CD4-positive, alpha-beta T cell (primary cell): ENCODE measurements at regions not wholly inside any gene's neighbourhood (a gene's known extent, or its start where the extent isn't known, plus 50 kb on each side); places are given as distances from the start of the nearest gene placed in this dataset.

Experiments
- ATAC-seq: fragments of 200-7000 bp; cut with Tn5 transposase; one replicate; pipeline ENCODE4 v1.10.0; 2022; ENCODE audit warnings: mild to moderate bottlenecking; ENCODE audit not compliant: poor library complexity
- CTCF ChIA-PET: fragments of 350-600 bp; sonication (Branson Sonifier 250); formaldehyde crosslinking; loops from one replicate; lab custom pipeline; 2021; ENCODE audit warnings: antibody characterized with exemption, inconsistent platforms; lab: Charles Lee
- POLR2A ChIA-PET: fragments of 350-600 bp; sonication (Branson Sonifier 250); formaldehyde crosslinking; loops from one replicate; lab custom pipeline; 2021; ENCODE audit warnings: antibody characterized with exemption, inconsistent platforms; lab: Charles Lee
- DNase-seq, 14 experiments: peaks; one replicate each; pipeline ENCODE4 v3.0.0-alpha.2; 2013 to 2020; ENCODE audit warnings: mixed read lengths in 2 of 14
- H3K27ac ChIP-seq, 2 donors: one replicate each; pipeline versions ENCODE4 v1.5.1 to v1.7.0; 2013; ENCODE audit warnings: low read length in 2 of 2, low read depth in 1 of 2, mild to moderate bottlenecking in 1 of 2
- H3K27me3 ChIP-seq, 2 experiments: 1 replicate in 1 of 2; 2 replicates in 1 of 2; pipeline versions ENCODE4 v1.6.1 to v1.7.0; 2013; ENCODE audit warnings: low read length in 2 of 2, control low read depth in 1 of 2, mild to moderate bottlenecking in 1 of 2, moderate library complexity in 1 of 2; ENCODE audit not compliant: insufficient read depth in 2 of 2, control insufficient read depth in 1 of 2
- H3K36me3 ChIP-seq: one replicate; pipeline ENCODE4 v1.6.1; 2013; ENCODE audit warnings: low read length, control low read depth; ENCODE audit not compliant: insufficient read depth
- H3K4me1 ChIP-seq: one replicate; pipeline ENCODE4 v1.6.1; 2013; ENCODE audit warnings: low read length, control low read depth; ENCODE audit not compliant: insufficient read depth
- H3K4me3 ChIP-seq: one replicate; pipeline ENCODE4 v1.5.1; 2013; ENCODE audit warnings: mild to moderate bottlenecking, low read length, moderate library complexity
- H3K9me3 ChIP-seq, 2 experiments: 1 replicate in 1 of 2; 2 replicates in 1 of 2; pipeline versions ENCODE4 v1.6.1 to v1.7.0; 2013; ENCODE audit warnings: low read length in 2 of 2, mild to moderate bottlenecking in 2 of 2, control low read depth in 1 of 2, moderate library complexity in 1 of 2; ENCODE audit not compliant: control insufficient read depth in 1 of 2, insufficient read depth in 1 of 2
- H3K27ac Mint-ChIP-seq: one replicate; pipeline ENCODE4 v1.8.0; 2020; ENCODE audit warnings: mixed read lengths
- H3K27me3 Mint-ChIP-seq: one replicate; pipeline ENCODE4 v1.8.0; 2021; ENCODE audit warnings: mixed read lengths
- H3K36me3 Mint-ChIP-seq: one replicate; pipeline ENCODE4 v1.8.0; 2021; ENCODE audit warnings: low read depth, mixed read lengths
- H3K4me1 Mint-ChIP-seq: one replicate; pipeline ENCODE4 v1.8.0; 2021; ENCODE audit warnings: low read depth, mixed read lengths
- H3K4me3 Mint-ChIP-seq: one replicate; pipeline ENCODE4 v1.8.0; 2020; ENCODE audit warnings: mild to moderate bottlenecking, mixed read lengths
- H3K9me3 Mint-ChIP-seq: one replicate; pipeline ENCODE4 v1.8.0; 2020; ENCODE audit warnings: mixed read lengths
- CTCF ChIP-seq: fragments of 200-600 bp; IDR thresholded peaks from one replicate; pipeline ENCODE4 v1.8.0; 2022; ENCODE audit warnings: antibody characterized with exemption, mild to moderate bottlenecking
- intact Hi-C, 2 experiments: fragments of 100-400 bp; cut with DNase I in 1 of 2; cut with micrococcal nuclease in 1 of 2; formaldehyde crosslinking; loops; one replicate each; pipeline versions ENCODE4 v1.15.1 to v1.9.0; 2023 to 2025; cut with DNase I, micrococcal nuclease

- Histone ChIP-seq H3K4me1 (no peaks in the 10 kb centered on the region), H3K9me3 (peaks cover 0 to 20% of the 10 kb centered on the region in 2 experiments), H3K36me3 (no peaks in the 10 kb centered on the region), H3K4me3 (no peak overlapping the region), H3K27me3 (no peaks in the 10 kb centered on the region), H3K27ac (no peak overlapping the region)
- Mint-ChIP-seq H3K36me3 (no peaks in the 10 kb centered on the region), H3K9me3 (no peaks in the 10 kb centered on the region), H3K27ac (no peak overlapping the region), H3K4me3 (no peak overlapping the region), H3K4me1 (no peaks in the 10 kb centered on the region), H3K27me3 (peaks cover 8% of the 10 kb centered on the region)
- intact Hi-C loops, result no loop called here
- TF ChIP-seq CTCF, result no peak
- CTCF ChIA-PET, result interaction anchor here (0.6 kb wide), 1 partner anchor 15 kb away, joined by 3 read pairs; no protein-coding TSS in a partner anchor
- DNase-seq (no peak), ATAC-seq (no peak)
- POLR2A ChIA-PET, result no interaction called here
These were observed 135.8 kb downstream of the TEX36 start for GRCh38 chr10:125547010-125547650.

GRCh38 chr10:125543796-125544195 is 139.2 kb downstream of the TEX36 start:
- no peaks in the 10 kb centered on the region for H3K27me3 ChIP-seq
- no peaks in the 10 kb centered on the region for H3K4me1 ChIP-seq
- ChIA-PET POLR2A (no interaction called here), CTCF (no interaction called here)
- H3K36me3 ChIP-seq, result no peaks in the 10 kb centered on the region
- Mint-ChIP-seq H3K27me3 (peaks cover 8% of the 10 kb centered on the region), H3K4me3 (no peak overlapping the region), H3K36me3 (no peaks in the 10 kb centered on the region), H3K27ac (no peak overlapping the region), H3K4me1 (no peaks in the 10 kb centered on the region), H3K9me3 (no peaks in the 10 kb centered on the region)
- TF ChIP-seq CTCF, result no peak
- intact Hi-C loops, result no loop called here
- DNase-seq (no peak), ATAC-seq (no peak)
- H3K4me3 ChIP-seq, result no peak overlapping the region
- H3K27ac ChIP-seq, result no peak overlapping the region
- H3K9me3 ChIP-seq, result peaks cover 0 to 15% of the 10 kb centered on the region in 2 experiments

GRCh38 chr10:125538947-125539731 is 143.8 kb downstream of the TEX36 start:
- ATAC-seq, result no peak
- ChIA-PET CTCF (no interaction called here), POLR2A (no interaction called here)
- H3K9me3 ChIP-seq, result peaks cover 0 to 13% of the 10 kb centered on the region in 2 experiments
- DNase-seq, result no peak
- Mint-ChIP-seq H3K27ac (no peak overlapping the region), H3K9me3 (no peaks in the 10 kb centered on the region), H3K27me3 (no peaks in the 10 kb centered on the region), H3K36me3 (no peaks in the 10 kb centered on the region), H3K4me1 (no peaks in the 10 kb centered on the region), H3K4me3 (no peak overlapping the region)
- no peaks in the 10 kb centered on the region for H3K27me3 ChIP-seq
- no peak overlapping the region for H3K27ac ChIP-seq
- no peak overlapping the region for H3K4me3 ChIP-seq
- H3K4me1 ChIP-seq, result no peaks in the 10 kb centered on the region
- H3K36me3 ChIP-seq, result no peaks in the 10 kb centered on the region
- TF ChIP-seq CTCF, result no peak
- intact Hi-C loops, result no loop called here
